GM21619 (cell line): ENCODE measurements at regions not wholly inside any gene's neighbourhood (a gene's known extent, or its start where the extent isn't known, plus 50 kb on each side); places are given as distances from the start of the nearest gene placed in this dataset.
"Not testable (repeated sequence)": the region's sequence is repeated elsewhere in the genome, so short reads cannot be mapped to it uniquely, and the experiment has no call there.

Experiments used
- ATAC-seq: cut with Tn5 transposase; IDR thresholded peaks from one replicate; pipeline ENCODE4 v1.9.1; 2021; ENCODE audit not compliant: unreplicated experiment

GRCh38 chr5:17032314-17032985 lies 96.4 kb upstream of the MYO10 start:
- ATAC-seq = not testable (repeated sequence)

- ATAC-seq = not testable (repeated sequence)
Measured at GRCh38 chr5:17034992-17035391, 98.9 kb upstream of the MYO10 start.

GRCh38 chr5:17037751-17038150 lies 101.7 kb upstream of the MYO10 start:
- ATAC-seq = no peak

- ATAC-seq = no peak
Measured at GRCh38 chr5:17039170-17039569, 103.1 kb upstream of the MYO10 start.

GRCh38 chr5:17042041-17042440 lies 106.0 kb upstream of the MYO10 start:
- ATAC-seq = no peak

GRCh38 chr5:17046320-17046719 lies 110.2 kb upstream of the MYO10 start:
- ATAC-seq = no peak

- ATAC-seq = no peak
Measured at GRCh38 chr5:17050236-17050635, 114.1 kb upstream of the MYO10 start.

- no peak for ATAC-seq
Measured at GRCh38 chr5:17054911-17055310, 118.8 kb upstream of the MYO10 start.

GRCh38 chr5:17056141-17056631 lies 120.1 kb upstream of the MYO10 start:
- ATAC-seq = no peak

GRCh38 chr5:17058438-17058837 lies 122.3 kb upstream of the MYO10 start:
- ATAC-seq = no peak

GRCh38 chr5:17061973-17062470 lies 125.9 kb upstream of the MYO10 start:
- no peak for ATAC-seq

GRCh38 chr5:17062741-17063140 lies 126.7 kb upstream of the MYO10 start:
- not testable (repeated sequence) for ATAC-seq

GRCh38 chr5:17064241-17064640 lies 128.2 kb upstream of the MYO10 start:
- no peak for ATAC-seq

- ATAC-seq = no peak
Measured at GRCh38 chr5:17065458-17065857, 129.4 kb upstream of the MYO10 start.

GRCh38 chr5:17066026-17066425 lies 129.9 kb upstream of the MYO10 start:
- ATAC-seq = not testable (repeated sequence)

GRCh38 chr5:17067657-17068392 lies 131.7 kb upstream of the MYO10 start:
- no peak for ATAC-seq

- ATAC-seq = no peak
Measured at GRCh38 chr5:17069995-17070511, 134.0 kb upstream of the MYO10 start.

- ATAC-seq = no peak
Measured at GRCh38 chr5:17070647-17071046, 134.6 kb upstream of the MYO10 start.

GRCh38 chr5:17075236-17075635 lies 139.1 kb upstream of the MYO10 start:
- ATAC-seq = no peak

- ATAC-seq = no peak
Measured at GRCh38 chr5:17076272-17076671, 140.2 kb upstream of the MYO10 start.

- no peak for ATAC-seq
Measured at GRCh38 chr5:17077440-17078233, 139.8 kb upstream of the BASP1 start.
